ENCODE measurements at regions not wholly inside any gene's neighbourhood (a gene's known extent, or its start where the extent isn't known, plus 50 kb on each side); places are given as distances from the start of the nearest gene placed in this dataset.

DNA sequence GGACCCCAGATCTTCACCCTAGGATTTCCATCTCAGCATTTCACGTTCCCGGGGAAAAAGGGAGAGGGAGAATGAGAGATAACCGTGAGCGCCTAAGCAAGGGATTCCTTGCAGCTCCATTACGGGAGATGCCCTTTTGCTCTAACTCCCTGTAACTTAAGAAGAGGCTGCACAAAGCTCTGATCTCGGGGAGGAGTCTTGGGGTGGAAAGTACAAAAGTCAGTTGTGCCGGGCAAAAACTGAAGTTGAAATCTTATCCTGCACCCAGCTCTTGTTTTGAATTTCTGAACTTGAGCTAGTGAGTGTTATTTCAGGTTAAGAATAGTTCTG lies 256.4 kb upstream of the SOX21 start:
- no peak for FAIRE-seq

DNA sequence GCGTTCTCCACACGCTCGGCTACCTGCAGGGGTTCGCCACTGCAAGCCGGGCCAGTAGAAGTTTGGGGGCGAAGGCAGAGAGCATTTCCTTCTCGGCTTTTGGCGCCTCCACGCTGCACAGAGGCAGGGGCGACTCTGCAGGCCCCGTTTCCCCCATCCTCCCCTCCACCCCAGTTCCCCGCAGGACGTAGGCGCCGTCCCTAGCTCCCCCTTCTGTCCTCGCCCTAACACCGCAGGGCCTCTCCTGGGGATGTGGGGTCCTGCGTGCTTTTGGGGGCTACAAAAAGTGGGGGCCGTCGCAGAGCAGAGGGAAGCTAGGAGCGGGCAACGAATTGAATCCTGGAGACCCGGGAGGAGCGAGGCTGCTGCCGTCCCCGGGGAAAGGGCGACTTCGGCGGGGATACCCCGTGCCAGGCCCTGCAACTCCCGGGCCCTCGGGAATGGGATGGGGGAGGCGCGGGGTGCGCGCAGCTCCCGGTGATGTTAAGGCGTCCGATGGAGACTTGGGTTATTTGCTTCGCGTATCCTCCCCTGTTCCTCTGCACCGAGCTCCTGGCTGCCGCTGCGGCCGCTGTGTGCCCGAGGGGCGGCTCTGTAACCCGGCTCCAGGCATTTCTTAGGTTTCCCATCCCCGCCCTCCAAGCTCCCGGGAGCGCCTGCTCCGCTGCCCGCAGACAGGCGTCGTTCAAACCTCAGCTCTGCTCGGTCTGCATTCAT lies 255.9 kb upstream of the SOX21 start:
- no peak for FAIRE-seq

DNA sequence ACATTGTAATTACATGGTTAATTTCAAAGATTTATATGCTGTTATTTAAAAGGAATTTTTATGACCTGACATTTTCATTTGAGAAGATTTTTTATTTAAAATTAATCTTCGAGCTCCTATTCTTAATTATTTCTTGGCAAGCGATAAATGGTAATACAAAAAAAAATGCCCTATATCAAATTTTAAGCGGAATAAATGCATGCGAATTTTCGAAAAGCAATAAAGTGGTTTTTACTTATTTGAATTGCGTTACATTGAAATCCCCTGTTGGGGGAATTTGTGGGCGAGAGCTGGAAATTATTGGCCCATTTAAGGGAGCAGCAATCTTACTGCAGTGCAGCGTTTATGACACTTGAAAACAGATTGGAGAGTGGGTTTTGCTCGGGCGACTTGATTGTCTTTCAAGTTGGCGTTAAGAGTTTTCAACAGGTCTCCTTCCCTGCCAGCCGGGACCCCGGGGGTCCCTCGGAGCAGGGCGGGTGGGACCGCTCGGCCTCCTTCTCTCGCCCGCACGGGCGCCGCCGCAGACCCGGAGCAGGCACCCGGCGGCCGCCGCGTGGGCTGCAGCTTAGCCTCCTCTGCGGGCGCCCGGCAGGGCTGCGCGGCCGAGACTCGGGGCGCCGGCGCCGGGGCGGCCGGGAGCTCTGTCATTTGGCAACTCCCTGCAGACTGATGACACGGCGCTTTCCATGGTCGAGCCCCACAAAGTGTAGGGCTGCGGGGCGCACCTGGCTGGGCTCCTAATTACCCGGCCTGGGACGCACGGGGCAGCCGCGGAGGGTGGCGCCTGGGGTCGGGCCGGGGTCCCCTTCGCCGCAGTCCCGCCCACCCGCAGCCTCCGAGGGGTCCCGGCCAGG lies 255.1 kb upstream of the SOX21 start:
- FAIRE-seq, result no peak

DNA sequence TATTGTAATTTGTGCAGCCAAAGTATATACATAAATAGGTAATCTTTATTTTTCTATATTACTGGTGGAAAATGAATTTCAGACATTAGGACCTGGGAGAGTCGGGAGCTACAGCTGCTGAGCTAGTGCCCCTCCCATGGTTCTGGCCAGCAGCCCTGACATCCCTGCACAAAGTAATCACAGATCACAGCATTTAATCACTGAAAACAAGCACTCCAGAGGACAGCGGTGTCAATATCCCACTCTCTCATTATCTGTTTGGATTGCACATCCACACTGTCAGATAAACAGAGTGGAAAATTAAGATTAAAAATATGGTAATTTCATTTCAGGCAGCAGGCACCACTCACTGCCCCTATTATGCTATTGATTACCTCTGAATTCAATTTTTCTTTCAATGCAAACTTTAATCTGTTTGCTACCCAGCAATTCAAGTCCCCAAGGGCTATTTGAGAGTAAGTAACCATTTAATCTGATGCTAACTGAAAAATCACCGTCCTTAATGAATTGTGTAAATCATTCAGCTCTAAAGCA lies 254.1 kb upstream of the SOX21 start:
- no peak for FAIRE-seq

DNA sequence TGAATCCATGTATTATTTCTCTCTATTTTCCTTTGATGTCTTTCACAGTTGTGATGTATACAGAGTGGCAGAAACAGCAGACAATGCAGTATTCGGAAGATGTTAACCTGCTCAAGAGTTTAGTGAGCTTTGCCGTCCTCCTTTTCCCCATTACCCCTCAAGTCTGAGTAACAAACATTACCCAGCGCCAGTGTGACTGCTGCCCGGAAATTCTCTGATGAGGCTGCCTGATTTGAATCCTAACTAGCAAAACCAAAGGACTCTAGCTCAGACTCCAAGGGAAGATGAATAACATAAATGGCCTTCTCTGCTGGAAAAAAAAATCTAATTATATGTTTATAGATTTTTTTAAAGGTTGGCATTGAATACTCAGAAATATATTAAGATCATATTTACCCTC lies 247.3 kb upstream of the SOX21 start:
- FAIRE-seq, result no peak

DNA sequence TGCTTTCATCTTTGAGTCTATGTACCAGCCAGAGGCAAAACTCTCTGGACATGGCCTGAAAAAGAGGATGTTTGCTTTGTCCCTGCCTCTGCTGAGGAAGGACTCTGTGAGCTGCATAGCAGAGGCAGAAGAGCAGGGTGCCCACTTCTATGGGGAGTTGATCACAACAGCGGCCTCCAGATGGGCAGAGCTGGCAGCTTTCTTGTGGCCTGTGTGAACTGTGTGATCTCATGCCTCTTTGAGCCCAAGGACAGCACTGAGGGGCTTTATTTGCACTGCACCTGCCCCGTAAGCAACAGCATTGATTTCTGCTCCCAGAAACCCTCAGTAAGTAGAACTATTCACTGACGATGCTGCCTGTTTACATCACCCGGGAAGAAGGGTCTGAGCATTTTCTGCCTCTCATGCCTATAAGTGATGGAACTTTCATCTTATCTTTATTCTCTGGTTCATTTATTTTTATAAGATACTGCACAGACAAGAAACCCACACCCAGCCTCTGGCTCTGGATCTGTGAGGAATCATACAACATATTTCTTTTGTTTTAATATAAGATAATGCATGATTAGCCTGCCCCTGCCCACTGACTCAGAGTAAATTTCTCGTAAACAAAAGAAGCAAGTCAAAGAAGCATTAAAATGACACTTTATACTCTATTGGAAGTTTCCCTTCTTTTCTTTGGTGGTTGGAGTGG lies 244.2 kb upstream of the SOX21 start:
- FAIRE-seq, result no peak

DNA sequence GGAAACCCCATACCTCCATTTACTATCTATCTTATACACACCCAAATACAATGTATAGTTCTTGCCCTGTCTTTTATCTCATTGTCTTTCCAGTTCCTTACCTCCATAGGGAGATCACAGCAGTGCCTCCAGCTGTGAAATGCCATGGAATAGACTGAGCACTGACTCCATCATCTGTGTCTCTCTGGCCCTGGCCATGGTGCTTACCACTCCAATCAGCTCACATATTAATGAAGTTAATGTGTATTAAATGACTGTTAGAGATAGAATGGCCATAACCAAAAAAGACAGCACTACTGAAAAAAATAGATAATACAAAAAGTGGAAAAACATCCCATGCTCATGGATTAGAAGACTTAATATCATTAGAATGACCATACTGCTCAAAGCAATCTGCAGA lies 240.4 kb upstream of the SOX21 start:
- FAIRE-seq, result no peak

DNA sequence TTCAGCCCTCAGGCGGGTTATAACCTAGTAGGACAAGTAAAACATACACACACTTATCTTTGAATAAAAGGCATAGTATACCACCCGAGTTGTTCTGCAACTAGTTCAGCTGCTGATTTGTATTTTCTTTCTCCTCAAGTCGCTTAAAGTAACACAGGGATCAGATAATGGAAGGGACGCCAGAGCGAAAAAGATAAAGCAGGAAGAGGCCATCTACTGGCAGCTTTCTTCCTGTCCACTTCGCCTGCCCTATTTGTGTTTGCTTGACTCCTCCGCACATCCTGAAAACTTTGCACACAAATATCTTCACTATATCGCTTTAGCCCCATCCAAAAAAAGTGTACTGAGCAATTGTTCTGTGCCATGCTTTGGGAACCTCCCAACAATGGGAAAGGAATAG lies 238.0 kb upstream of the SOX21 start:
- no peak for FAIRE-seq

DNA sequence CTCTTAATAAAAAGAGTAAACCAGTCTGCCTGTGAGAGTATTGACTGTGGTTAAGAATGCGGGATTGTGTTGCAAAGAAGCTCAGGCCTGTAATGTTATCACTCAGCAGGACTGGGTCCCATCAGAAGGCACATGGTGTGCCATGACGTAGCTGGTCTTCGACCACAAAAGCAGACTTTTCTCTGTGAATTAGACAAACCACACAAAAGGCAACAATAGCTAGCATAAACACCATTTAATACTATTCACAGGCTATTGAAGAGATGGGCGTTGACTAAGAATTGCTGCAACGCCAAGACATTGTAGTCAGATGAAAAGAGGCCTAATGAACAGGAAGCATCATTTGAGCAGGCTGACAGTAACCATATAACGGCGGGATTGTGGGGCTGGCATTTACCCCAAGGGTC lies 235.6 kb upstream of the SOX21 start:
- FAIRE-seq, result no peak

DNA sequence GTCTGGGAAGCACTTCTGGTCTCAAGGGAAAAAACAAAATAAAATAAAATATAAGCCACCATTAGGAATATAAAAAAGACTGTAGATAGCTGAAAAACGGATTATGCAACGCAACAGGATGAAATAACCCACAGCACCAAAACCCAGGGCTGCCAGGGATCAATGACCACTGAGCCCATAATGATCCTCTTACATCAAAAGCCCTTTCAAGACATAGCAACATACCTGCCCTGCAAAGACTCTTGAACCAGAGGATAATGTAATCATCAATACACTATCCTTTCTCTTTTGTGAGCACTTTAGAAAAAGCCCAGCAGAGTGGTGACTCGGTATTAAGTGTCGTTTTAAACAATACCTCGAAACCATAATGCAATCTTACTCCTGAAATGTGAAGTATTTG lies 235.0 kb upstream of the SOX21 start:
- no peak for FAIRE-seq

DNA sequence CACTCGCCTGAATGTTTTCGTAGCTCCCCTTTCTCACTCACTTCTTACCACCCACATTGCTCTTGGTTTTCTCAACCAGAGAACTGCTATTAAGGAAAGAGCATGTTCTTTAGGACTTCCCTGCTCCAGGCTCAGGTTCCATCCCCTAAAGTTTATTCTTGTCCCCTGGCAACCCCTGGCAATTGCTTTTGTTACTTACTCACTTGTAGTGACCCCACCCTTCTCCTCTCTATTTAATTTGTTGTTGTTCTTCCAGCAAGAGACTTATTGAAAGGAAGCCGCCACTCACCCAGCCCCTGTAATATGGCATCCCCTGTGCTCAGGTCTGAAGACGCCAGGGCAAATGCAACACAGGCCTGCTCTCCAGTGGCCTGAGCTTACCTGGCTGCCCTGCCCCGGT lies 233.7 kb upstream of the SOX21 start:
- FAIRE-seq, result no peak

DNA sequence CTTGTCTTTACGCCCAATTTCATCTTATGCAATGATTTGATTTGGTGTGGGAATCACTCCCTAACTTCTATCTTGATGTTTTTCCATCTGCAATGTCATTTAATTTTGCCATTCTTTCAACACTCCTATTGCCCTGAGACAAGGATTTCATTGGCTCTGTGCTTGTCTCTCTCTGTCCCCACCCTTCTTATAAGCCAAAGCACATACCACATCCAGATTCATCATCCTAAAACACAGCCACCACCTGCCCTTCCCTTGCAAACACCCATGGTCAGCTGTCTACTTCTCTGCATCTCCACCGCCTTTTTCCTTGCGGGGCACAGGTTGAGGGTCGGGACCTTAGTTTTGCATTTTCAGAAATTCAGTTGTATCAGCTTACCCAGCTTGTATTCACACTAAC lies 225.8 kb upstream of the SOX21 start:
- FAIRE-seq, result no peak

DNA sequence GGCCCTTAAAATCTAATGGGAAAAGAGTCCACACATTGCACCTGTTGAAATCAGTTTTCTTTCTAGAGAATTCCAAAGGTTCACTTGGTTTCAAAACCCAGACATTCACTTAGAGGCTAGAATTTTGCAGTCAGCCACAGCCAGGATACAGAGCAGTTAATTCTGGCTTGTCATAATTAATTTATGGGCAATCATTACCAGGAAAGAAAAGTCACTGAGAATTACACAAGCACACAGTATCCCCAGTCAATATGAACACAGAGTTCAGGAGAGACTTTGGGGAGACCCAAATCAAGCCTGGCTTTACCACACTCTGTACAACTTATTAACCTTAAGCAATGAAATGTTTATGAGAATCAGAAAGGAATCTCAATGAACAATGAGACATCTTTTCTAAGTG lies 224.3 kb upstream of the SOX21 start:
- FAIRE-seq, result no peak

DNA sequence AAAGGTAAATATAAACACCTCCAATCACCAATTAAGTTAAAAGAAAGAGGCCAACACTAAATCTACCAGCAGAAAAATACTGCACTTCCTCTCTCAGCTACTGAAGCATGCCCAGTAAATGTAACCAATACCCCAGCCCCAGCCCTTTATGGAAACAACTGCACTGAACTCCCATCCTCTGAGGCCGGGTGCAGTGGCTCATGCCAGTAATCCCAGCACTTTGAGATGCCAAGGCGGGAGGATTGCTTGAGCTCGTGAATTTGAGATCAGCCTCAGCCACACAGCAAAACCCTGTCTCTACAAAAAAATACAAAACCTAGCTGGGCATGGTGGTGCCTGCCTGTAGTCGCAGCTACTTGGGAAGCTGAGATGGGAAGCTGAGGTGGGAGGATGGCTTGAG lies 221.6 kb upstream of the SOX21 start:
- no peak for FAIRE-seq

DNA sequence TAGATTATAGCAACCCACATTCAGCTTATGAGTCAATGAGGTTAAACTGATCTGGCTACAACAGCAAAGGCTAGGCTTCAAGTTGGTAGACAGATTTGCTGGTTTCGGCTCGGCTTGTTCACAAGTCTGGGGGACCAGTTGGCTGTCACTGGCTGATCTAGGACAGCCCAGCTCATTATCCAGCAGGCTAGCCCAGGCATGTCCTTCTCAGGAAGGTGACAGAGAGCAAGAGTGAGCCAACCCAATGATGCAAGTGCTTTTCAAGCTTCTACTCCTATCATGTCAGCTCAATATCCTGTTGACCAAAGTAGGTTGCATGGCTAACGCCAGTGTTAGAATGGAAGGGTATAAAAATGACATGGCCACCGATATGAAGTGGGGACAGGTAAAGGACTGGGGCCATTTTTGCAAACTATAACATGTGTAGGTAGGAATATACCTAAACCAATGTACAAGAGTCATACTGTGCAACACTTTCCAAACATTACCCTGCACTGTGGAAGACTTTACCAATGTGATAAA lies 220.9 kb upstream of the SOX21 start:
- FAIRE-seq, result no peak

DNA sequence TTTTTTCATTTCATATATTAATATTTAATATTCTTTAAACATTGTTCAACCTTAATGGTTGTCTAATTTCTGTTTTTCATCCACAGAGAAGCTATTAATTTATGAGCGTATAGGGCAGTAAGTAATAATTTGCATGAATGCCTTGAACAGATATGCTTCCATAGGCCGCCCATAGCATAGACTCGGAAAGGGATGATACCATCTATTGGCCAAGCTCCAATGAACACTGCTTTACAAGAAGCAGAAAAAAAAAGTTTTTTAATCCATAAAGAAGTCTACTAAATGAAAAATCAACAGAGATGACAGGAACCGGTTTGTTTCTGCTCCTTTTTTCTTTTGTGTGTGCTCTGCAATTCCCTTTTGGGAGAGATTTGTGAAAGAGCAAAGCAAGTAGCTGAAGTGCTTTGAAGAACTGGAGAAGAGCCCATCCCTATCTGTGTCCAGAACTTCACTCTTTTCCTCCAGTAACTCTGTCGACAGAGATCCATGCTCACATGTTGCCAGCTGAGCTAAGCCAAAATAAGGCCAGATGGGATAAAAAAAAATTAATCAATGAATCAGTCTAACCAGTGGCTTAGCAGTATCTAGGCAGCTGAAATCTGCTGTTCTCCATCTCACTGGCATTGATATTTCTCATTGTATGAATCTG lies 215.9 kb upstream of the SOX21 start:
- FAIRE-seq, result no peak

DNA sequence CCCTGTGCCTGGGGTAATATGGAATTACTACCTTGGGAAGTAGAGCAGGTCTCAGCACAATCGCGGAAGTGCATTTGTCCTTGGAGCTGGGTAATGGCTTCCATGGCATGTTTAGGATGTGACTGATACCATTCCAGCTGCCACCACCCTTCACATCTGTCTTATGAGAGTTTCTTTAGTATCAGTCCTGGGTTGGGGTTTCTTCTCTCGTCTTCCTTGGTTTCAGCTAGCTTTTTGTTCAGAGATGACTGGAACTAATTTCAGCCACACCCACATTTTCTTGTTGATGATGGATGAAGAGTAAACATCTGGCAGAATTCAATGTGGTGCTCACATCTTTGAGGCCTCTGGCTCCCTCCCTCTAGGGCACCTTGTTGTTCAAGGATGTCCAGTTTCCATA lies 212.9 kb upstream of the SOX21 start:
- no peak for FAIRE-seq

DNA sequence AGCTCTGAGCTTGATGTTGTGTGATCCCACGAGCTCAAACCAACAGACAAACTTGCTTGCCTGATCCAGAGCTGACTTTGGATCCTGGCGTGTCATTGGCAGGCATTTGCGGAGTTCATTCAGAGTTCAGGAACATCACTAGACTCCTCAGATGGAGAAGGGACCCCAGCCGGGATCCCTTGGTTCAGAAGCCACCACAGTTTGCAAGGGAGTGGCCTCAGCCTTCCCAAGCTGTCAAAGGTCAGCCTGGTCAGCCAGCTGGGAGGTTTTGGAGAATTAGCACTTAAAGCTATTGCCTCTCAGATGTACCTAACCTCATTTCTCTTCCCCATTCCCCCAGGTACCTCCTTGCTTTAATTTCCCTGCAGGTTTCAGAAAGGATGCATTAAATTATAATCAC lies 208.8 kb upstream of the SOX21 start:
- FAIRE-seq, result no peak

DNA sequence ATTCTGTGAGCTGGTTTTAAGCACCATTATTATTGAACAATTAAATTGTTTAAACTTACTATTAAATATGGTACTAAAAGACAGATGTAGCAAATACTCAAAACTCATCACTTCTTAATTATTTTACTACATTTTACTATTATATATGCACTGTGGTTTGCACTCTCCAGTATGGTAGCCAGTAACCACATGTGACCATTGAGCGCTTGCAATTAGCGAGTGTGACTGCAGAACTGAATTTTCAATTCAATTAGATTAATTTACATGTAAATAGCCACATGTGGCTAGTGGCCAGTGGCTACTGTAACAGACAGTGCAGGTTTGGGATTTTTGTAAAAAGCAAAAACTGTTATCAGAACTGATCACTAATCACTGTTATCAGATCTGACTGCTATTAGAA lies 208.2 kb upstream of the SOX21 start:
- no peak for FAIRE-seq

DNA sequence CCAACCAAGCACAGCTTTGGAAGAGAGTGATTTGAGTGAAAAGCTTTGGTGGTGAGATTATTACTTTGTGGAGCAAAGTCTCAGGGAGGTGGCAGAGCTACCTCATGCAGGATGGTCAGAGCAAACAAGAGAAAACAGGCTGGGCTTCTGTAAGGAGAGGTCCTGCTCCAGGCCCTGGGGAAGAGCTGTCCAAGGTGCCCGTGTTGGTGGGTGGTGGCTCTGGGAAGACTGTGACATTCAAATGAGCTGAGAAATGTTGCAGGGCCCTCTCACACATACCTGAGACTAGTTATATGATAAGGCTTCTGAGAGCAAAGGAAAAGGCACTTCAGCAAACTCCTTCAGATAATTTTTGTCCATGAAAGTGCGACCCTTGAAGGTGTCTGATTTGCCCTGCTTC lies 205.5 kb upstream of the SOX21 start:
- FAIRE-seq, result no peak

DNA sequence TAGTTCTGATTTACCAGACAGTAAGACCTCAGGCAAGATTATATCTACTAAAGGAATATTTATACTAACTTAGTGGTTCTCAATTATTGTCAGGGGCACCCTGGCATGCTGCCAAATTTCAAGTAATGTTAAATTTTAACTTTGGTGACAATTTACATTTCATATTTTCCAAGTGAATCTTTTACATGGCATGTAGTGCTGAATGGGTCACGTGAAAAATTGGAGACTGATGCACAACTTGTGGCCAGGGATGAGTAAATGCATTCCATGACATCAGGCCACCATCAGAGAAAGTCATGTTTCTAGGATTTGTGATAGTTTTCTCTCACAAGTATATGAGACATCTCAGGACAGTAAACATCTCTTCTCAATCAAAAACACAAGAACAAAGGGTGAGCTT lies 202.6 kb upstream of the SOX21 start:
- FAIRE-seq, result no peak

DNA sequence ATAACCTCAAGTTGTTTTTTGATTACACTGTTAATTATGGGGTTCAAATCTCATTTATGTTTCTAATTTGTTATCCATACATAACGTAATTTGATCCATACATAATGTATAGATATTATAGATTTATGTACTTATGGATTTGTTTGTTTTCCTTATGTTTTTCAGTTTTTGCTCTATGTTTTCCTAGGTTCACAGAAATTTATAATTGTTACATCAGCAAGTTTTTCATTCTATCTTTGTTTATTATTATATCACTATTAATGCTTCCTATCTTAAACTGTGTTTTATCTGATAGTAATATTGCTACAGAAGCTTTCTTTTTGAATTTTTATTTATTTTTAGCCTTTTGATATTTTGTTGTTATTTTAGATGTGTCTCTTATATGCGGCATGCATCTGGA lies 194.3 kb upstream of the SOX21 start:
- no peak for FAIRE-seq

Measured in islet of Langerhans (tissue), 1 donor.